Central memory CD8-positive, alpha-beta T cell (primary cell): ENCODE measurements at regions not wholly inside any gene's neighbourhood (a gene's known extent, or its start where the extent isn't known, plus 50 kb on each side); places are given as distances from the start of the nearest gene placed in this dataset.
"Not testable (repeated sequence)": the region's sequence is repeated elsewhere in the genome, so short reads cannot be mapped to it uniquely, and the experiment has no call there.

ENCODE experiments used
- ATAC-seq: fragments of 150-1000 bp; cut with Tn5 transposase; replicated peaks from 2 replicates; pipeline ENCODE4 v1.10.0; 2022; ENCODE audit warnings: mild to moderate bottlenecking, moderate FRiP score, moderate number of reproducible peaks; ENCODE audit not compliant: poor library complexity, severe bottlenecking; ENCODE audit errors: extremely low read depth
- DNase-seq, 2 donors: peaks; one replicate each; pipeline ENCODE4 v3.0.0; 2021; ENCODE audit warnings: low spot score in 2 of 2
- H3K27ac Mint-ChIP-seq: one replicate; pipeline ENCODE4 v1.8.0; 2022; ENCODE audit warnings: low read depth, mild to moderate bottlenecking, moderate library complexity, mixed read lengths
- H3K27me3 Mint-ChIP-seq: one replicate; pipeline ENCODE4 v1.8.0; 2022; ENCODE audit warnings: mixed read lengths
- H3K36me3 Mint-ChIP-seq: one replicate; pipeline ENCODE4 v1.8.0; 2022; ENCODE audit warnings: mild to moderate bottlenecking, moderate library complexity, mixed read lengths; ENCODE audit not compliant: insufficient read depth
- H3K4me1 Mint-ChIP-seq: one replicate; pipeline ENCODE4 v1.8.0; 2022; ENCODE audit warnings: mixed read lengths
- H3K4me3 Mint-ChIP-seq: one replicate; pipeline ENCODE4 v1.8.0; 2022; ENCODE audit warnings: mild to moderate bottlenecking, moderate library complexity, mixed read lengths
- H3K9me3 Mint-ChIP-seq: one replicate; pipeline ENCODE4 v1.8.0; 2022; ENCODE audit warnings: mixed read lengths

GRCh38 chr10:6986927-6987326, 406.9 kb upstream of the PRKCQ start:
- no peak for DNase-seq
- Mint-ChIP-seq H3K4me1 (peaks cover 19% of the 10 kb centered on the region), H3K4me3 (no peak overlapping the region), H3K9me3 (no peaks in the 10 kb centered on the region), H3K27ac (no peak overlapping the region), H3K27me3 (no peaks in the 10 kb centered on the region), H3K36me3 (no peaks in the 10 kb centered on the region)
- ATAC-seq: no peak

- Mint-ChIP-seq H3K4me1 (peaks cover 12% of the 10 kb centered on the region), H3K36me3 (no peaks in the 10 kb centered on the region), H3K9me3 (no peaks in the 10 kb centered on the region), H3K4me3 (no peak overlapping the region), H3K27ac (no peak overlapping the region), H3K27me3 (no peaks in the 10 kb centered on the region)
- DNase-seq (no peak), ATAC-seq (no peak)
These were observed 405.6 kb upstream of the PRKCQ start for GRCh38 chr10:6985644-6986043.

- no peak for ATAC-seq
- Mint-ChIP-seq H3K27ac (no peak overlapping the region), H3K9me3 (no peaks in the 10 kb centered on the region), H3K4me1 (peaks cover 6% of the 10 kb centered on the region), H3K4me3 (no peak overlapping the region), H3K27me3 (no peaks in the 10 kb centered on the region), H3K36me3 (no peaks in the 10 kb centered on the region)
- DNase-seq: no peak
These were observed 404.9 kb upstream of the PRKCQ start for GRCh38 chr10:6984971-6985370.

- H3K27me3 Mint-ChIP-seq, H3K4me3 Mint-ChIP-seq, ATAC-seq, H3K9me3 Mint-ChIP-seq, DNase-seq, H3K4me1 Mint-ChIP-seq, H3K36me3 Mint-ChIP-seq, H3K27ac Mint-ChIP-seq: not testable (repeated sequence)
These were observed 403.9 kb upstream of the PRKCQ start for GRCh38 chr10:6984016-6984415.

GRCh38 chr10:6980353-6980752, 400.3 kb upstream of the PRKCQ start:
- no peak overlapping the region for H3K27ac Mint-ChIP-seq
- no peak for DNase-seq
- no peaks in the 10 kb centered on the region for H3K27me3 Mint-ChIP-seq
- no peaks in the 10 kb centered on the region for H3K36me3 Mint-ChIP-seq
- H3K4me3 Mint-ChIP-seq: no peak overlapping the region
- H3K9me3 Mint-ChIP-seq: no peaks in the 10 kb centered on the region
- ATAC-seq: no peak
- H3K4me1 Mint-ChIP-seq: peaks cover 4% of the 10 kb centered on the region

GRCh38 chr10:6979371-6979770, 399.3 kb upstream of the PRKCQ start:
- Mint-ChIP-seq H3K9me3 (no peaks in the 10 kb centered on the region), H3K27me3 (no peaks in the 10 kb centered on the region), H3K36me3 (no peaks in the 10 kb centered on the region), H3K27ac (no peak overlapping the region), H3K4me3 (no peak overlapping the region), H3K4me1 (peaks cover 12% of the 10 kb centered on the region)
- DNase-seq (no peak), ATAC-seq (no peak)

GRCh38 chr10:6978187-6978627, 398.1 kb upstream of the PRKCQ start:
- no peak for ATAC-seq
- no peaks in the 10 kb centered on the region for H3K27me3 Mint-ChIP-seq
- no peak overlapping the region for H3K27ac Mint-ChIP-seq
- DNase-seq: no peak
- no peak overlapping the region for H3K4me3 Mint-ChIP-seq
- H3K9me3 Mint-ChIP-seq: no peaks in the 10 kb centered on the region
- peaks cover 23% of the 10 kb centered on the region for H3K4me1 Mint-ChIP-seq
- no peaks in the 10 kb centered on the region for H3K36me3 Mint-ChIP-seq

GRCh38 chr10:6977398-6978186, 397.5 kb upstream of the PRKCQ start:
- ATAC-seq (no peak), DNase-seq (no peak)
- Mint-ChIP-seq H3K4me3 (no peak overlapping the region), H3K4me1 (peaks cover 26% of the 10 kb centered on the region), H3K27ac (no peak overlapping the region), H3K36me3 (no peaks in the 10 kb centered on the region), H3K9me3 (no peaks in the 10 kb centered on the region), H3K27me3 (no peaks in the 10 kb centered on the region)

- no peaks in the 10 kb centered on the region for H3K36me3 Mint-ChIP-seq
- H3K9me3 Mint-ChIP-seq: no peaks in the 10 kb centered on the region
- peak; percentile 99 for ATAC-seq
- DNase-seq: peak in 1 of 2 donors; percentile 49
- no peak overlapping the region for H3K4me3 Mint-ChIP-seq
- peaks cover 33% of the 10 kb centered on the region for H3K4me1 Mint-ChIP-seq
- H3K27me3 Mint-ChIP-seq: no peaks in the 10 kb centered on the region
- peak overlapping the region; percentile 54 for H3K27ac Mint-ChIP-seq
These were observed 393.8 kb upstream of the PRKCQ start for GRCh38 chr10:6973899-6974298.

- Mint-ChIP-seq H3K4me1 (peaks cover 33% of the 10 kb centered on the region), H3K27me3 (no peaks in the 10 kb centered on the region), H3K9me3 (no peaks in the 10 kb centered on the region), H3K4me3 (no peak overlapping the region), H3K36me3 (no peaks in the 10 kb centered on the region), H3K27ac (no peak overlapping the region)
- DNase-seq (no peak), ATAC-seq (no peak)
These were observed 392.1 kb upstream of the PRKCQ start for GRCh38 chr10:6972226-6972625.

- no peaks in the 10 kb centered on the region for H3K36me3 Mint-ChIP-seq
- no peaks in the 10 kb centered on the region for H3K27me3 Mint-ChIP-seq
- H3K4me1 Mint-ChIP-seq: peaks cover 24% of the 10 kb centered on the region
These were observed 389.6 kb upstream of the PRKCQ start for GRCh38 chr10:6969659-6970058.

GRCh38 chr10:6964543-6964942, 384.5 kb upstream of the PRKCQ start:
- no peaks in the 10 kb centered on the region for H3K36me3 Mint-ChIP-seq
- no peak overlapping the region for H3K4me3 Mint-ChIP-seq
- no peaks in the 10 kb centered on the region for H3K27me3 Mint-ChIP-seq
- DNase-seq (no peak), ATAC-seq (no peak)
- no peaks in the 10 kb centered on the region for H3K9me3 Mint-ChIP-seq
- H3K4me1 Mint-ChIP-seq: no peaks in the 10 kb centered on the region
- no peak overlapping the region for H3K27ac Mint-ChIP-seq

More at GRCh38 chr10:6969659-6970058, 389.6 kb upstream of the PRKCQ start:
- DNase-seq (no peak), ATAC-seq (no peak)
- no peak overlapping the region for H3K4me3 Mint-ChIP-seq
- H3K9me3 Mint-ChIP-seq: no peaks in the 10 kb centered on the region
- H3K27ac Mint-ChIP-seq: no peak overlapping the region

GRCh38 chr10:6962576-6962975, 382.5 kb upstream of the PRKCQ start:
- H3K4me1 Mint-ChIP-seq: peaks cover 18% of the 10 kb centered on the region
- H3K27me3 Mint-ChIP-seq: no peaks in the 10 kb centered on the region
- no peaks in the 10 kb centered on the region for H3K36me3 Mint-ChIP-seq
- H3K4me3 Mint-ChIP-seq: no peak overlapping the region
- H3K9me3 Mint-ChIP-seq: no peaks in the 10 kb centered on the region
- DNase-seq (no peak), ATAC-seq (no peak)
- no peak overlapping the region for H3K27ac Mint-ChIP-seq
